HL-60 (cell line): ENCODE measurements at regions not wholly inside any gene's neighbourhood (a gene's known extent, or its start where the extent isn't known, plus 50 kb on each side); places are given as distances from the start of the nearest gene placed in this dataset.

Experiments
- CTCF ChIP-seq: IDR thresholded peaks from one replicate; pipeline ENCODE4 v1.5.1; 2011; ENCODE audit warnings: low read length, control low read depth, inconsistent platforms; ENCODE audit not compliant: insufficient read depth
- GABPA ChIP-seq: IDR thresholded peaks from 2 replicates; pipeline ENCODE4 v1.6.1; 2012; ENCODE audit warnings: low read depth
- POLR2AphosphoS5 ChIP-seq: IDR thresholded peaks from 2 replicates; pipeline ENCODE4 v1.6.1; 2012; ENCODE audit warnings: low read depth
- REST ChIP-seq: IDR thresholded peaks from 2 replicates; pipeline ENCODE4 v1.6.1; 2012; ENCODE audit warnings: low read depth; ENCODE audit not compliant: insufficient replicate concordance
- SPI1 ChIP-seq: IDR thresholded peaks from 2 replicates; pipeline ENCODE4 v1.6.1; 2012; ENCODE audit warnings: low read depth, mild to moderate bottlenecking, borderline replicate concordance

GRCh38 chrX:3442691-3443090 lies 96.2 kb upstream of the MXRA5 start:
- TF ChIP-seq CTCF = no peak
- no peak for TF ChIP-seq POLR2AphosphoS5
- TF ChIP-seq REST = no peak
- no peak for TF ChIP-seq SPI1
- no peak for TF ChIP-seq GABPA
